A673 (cell line): ENCODE measurements at regions not wholly inside any gene's neighbourhood (a gene's known extent, or its start where the extent isn't known, plus 50 kb on each side); places are given as distances from the start of the nearest gene placed in this dataset.

Source experiments
- CTCF ChIP-seq: fragments of 300-800, 200-600 bp; sonication (generic); conservative IDR thresholded peaks from 2 replicates; pipeline ENCODE4 v1.5.1; 2017; ENCODE audit warnings: low read depth, mild to moderate bottlenecking, antibody characterized with exemption, low read length, moderate library complexity, mixed read lengths
- EZH2 ChIP-seq: fragments of 200-600 bp; sonication (generic); IDR thresholded peaks from 2 replicates; pipeline ENCODE4 v1.6.1; 2017; ENCODE audit warnings: borderline replicate concordance, low read depth, mild to moderate bottlenecking, mixed read lengths, antibody characterized with exemption, low read length; ENCODE audit not compliant: poor library complexity, severe bottlenecking

GRCh38 chr3:152593242-152593641 lies 241.7 kb upstream of the P2RY1 start:
- TF ChIP-seq CTCF (no peak), EZH2 (no peak)
